Suprapubic skin (tissue), 4 donors: ENCODE measurements at regions not wholly inside any gene's neighbourhood (a gene's known extent, or its start where the extent isn't known, plus 50 kb on each side); places are given as distances from the start of the nearest gene placed in this dataset.

Experiments used
- POLR2A ChIP-seq, 2 donors: fragments of 450-650 bp; IDR thresholded peaks; one replicate each; pipeline ENCODE4 v1.6.1; 2017; ENCODE audit warnings: antibody characterized with exemption in 2 of 2, mild to moderate bottlenecking in 2 of 2, moderate library complexity in 2 of 2
- POLR2AphosphoS5 ChIP-seq, 3 donors: sonication (generic); formaldehyde crosslinking; IDR thresholded peaks; one replicate each; pipeline ENCODE4 v1.6.1; 2017; ENCODE audit warnings: antibody characterized with exemption in 3 of 3
- TF ChIP-seq, protein P1 (sequence below), 2 donors: fragments of 200-600 bp in 1 of 2; fragments of 450-650 bp in 1 of 2; sonication (generic) in 1 of 2; IDR thresholded peaks; one replicate each; pipeline ENCODE4 v1.5.1; 2016 to 2019; ENCODE audit warnings: antibody characterized with exemption in 2 of 2, mild to moderate bottlenecking in 1 of 2, moderate library complexity in 1 of 2

DNA sequence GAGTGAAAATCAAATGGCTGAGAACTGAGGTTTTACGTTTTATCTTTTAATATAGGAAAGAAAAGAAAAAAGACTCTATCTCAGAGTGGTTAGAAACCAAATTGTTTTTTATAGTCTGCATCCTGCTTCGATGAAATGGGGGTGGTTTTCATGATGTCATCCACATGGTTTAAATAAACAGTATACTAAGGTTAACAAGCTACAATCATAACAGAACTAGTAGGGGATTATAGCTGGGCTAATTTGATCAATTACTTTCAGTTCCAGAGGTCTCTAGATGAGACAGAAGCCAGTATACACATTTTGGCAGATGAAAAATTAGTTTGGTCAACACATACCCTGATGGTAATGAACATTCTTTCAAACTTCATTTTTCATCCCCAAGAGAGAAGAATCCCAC lies 106.3 kb upstream of the SNX2 start:
- TF ChIP-seq, protein P1, sequence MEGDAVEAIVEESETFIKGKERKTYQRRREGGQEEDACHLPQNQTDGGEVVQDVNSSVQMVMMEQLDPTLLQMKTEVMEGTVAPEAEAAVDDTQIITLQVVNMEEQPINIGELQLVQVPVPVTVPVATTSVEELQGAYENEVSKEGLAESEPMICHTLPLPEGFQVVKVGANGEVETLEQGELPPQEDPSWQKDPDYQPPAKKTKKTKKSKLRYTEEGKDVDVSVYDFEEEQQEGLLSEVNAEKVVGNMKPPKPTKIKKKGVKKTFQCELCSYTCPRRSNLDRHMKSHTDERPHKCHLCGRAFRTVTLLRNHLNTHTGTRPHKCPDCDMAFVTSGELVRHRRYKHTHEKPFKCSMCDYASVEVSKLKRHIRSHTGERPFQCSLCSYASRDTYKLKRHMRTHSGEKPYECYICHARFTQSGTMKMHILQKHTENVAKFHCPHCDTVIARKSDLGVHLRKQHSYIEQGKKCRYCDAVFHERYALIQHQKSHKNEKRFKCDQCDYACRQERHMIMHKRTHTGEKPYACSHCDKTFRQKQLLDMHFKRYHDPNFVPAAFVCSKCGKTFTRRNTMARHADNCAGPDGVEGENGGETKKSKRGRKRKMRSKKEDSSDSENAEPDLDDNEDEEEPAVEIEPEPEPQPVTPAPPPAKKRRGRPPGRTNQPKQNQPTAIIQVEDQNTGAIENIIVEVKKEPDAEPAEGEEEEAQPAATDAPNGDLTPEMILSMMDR (IDR thresholded peaks at IDR 0.05), result no peak
- TF ChIP-seq POLR2AphosphoS5 (IDR thresholded peaks at IDR 0.05) (no peak), POLR2A (IDR thresholded peaks at IDR 0.05) (no peak)
